GM19025 (cell line): ENCODE measurements at regions not wholly inside any gene's neighbourhood (a gene's known extent, or its start where the extent isn't known, plus 50 kb on each side); places are given as distances from the start of the nearest gene placed in this dataset.

ENCODE experiments used
- ATAC-seq: cut with Tn5 transposase; IDR thresholded peaks from one replicate; pipeline ENCODE4 v1.9.1; 2021; ENCODE audit warnings: mild to moderate bottlenecking, low read depth, moderate library complexity; ENCODE audit not compliant: unreplicated experiment

DNA sequence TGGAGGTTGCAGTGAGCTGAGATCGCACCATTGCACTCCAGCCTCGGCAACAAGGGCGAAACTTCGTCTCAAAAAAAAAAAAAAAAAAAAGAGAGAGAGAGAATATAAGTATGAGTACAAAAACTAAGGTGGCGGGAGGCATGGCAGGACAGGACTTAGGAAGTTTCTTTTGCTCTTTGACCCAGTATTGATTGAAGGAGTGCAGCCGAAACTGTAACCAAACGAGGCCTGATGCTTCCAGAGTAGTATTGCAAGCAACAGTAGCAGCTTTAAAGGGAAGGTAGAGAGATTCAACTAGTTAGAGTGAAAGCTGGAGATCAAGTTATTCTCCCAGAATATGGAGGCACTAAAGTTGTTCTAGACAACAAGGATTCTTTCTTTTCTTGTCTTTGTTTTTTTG is 99.2 kb upstream of the CASZ1 start:
- ATAC-seq: no peak

DNA sequence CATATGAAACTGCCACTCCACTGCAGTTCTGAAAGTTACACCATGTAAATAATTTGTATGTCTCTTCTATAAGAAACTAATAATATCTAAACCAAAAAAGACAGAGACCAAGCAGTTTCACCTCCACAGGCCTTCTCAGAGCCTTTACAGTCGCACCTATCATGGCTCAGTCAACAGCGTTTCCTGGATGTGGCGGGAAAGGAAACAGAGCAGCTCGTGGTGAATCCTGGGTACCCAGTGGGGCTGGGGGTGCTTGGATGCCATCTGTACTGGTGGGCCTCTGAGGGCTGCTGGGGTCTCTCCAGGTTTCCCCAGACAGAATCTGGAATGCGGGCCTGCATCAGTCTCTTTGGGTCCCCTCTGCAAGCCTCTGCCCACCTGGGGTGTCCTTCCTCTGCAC is 100.2 kb upstream of the CASZ1 start:
- no peak for ATAC-seq

DNA sequence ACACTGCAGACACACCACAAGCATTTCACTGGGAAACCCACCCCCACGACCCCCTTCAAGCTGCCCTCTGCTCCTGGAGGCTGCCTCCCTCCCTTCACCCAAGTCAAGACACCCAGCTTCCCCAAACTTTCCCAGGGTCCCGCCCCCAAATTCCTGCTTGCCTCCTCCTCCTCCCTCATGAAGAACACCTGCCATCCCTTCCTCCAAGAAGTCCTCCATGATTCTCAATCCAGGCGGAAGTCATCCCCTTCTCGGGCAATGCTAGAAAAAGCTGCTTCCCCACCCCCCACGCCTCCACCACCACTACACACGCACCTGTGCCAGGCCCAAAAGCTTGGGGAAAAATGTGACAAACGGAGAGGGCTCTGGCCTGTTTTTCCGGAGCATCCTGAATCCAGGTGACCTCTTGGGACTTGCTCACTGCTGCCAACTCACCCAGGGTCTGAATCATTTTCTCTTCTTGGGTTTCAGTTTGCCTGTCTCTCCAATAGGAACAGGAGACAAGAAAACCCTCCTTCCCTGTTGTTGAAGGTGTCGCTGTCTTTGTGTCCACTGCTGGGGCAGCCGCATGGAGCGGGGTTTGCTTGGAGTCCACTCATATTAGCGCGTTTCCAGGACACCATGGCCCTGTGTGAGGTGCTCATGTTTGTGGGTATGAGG is 101.0 kb upstream of the CASZ1 start:
- ATAC-seq: no peak

DNA sequence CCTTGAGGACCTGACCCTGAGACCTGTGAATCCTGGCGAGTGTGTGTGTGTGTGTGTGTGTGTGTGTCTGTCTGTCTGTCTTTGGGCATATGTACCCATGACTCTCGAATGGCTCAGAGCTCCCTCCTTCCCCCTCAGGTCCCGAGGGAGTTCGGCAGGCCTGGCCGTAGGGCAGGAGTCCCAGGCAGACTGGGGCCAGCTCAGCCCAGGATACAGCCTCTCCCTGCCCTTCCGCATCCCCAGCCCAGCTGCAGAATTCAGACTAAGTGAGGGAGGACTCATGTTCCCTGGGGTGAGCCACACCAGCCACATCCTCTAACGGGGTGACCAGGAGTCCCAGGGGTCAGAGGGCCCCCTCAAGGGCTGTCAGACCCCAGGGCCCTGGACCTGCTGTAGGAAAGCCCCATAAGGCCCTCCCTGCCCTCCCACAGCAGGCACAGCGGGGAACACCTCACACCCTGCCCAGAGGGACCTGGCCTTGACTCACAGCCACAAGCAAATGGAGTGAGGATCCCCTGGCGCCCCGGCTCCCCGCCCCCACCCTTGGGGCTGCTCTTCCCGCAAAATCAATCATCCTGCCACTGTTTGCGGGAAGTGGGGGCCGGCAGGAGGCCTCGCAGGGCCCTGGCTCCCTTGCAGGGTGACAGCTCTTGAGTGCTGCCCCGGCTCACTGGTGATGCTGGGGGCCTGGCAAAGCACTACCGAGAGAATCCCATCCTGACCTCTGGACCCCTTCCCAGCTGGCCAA is 101.7 kb upstream of the CASZ1 start:
- ATAC-seq: no peak

DNA sequence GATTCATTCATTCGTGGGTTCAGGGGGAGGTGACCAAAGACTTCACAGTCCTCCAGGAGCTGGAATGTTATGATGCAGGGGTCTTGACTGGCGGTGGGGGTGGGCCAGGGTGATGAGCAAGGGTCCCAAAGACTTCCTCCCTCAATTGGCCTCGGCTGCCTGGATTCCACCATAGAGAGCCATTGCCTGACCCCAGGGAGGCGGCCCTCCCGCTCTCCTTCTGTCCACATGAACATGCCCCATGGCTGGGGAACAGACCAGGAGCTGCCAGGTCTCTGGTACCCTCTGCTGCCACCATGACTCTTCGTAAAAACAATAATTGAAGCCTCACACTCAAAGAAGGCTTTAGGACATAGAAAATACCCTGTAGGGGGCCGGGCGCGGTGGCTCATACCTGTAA is 102.5 kb upstream of the CASZ1 start:
- no peak for ATAC-seq

GRCh38 chr1:10899490-10900250 is 103.2 kb upstream of the CASZ1 start:
- no peak for ATAC-seq

- no peak for ATAC-seq
These were observed 103.8 kb upstream of the CASZ1 start for GRCh38 chr1:10900251-10900651.

- ATAC-seq: no peak
These were observed 104.2 kb upstream of the CASZ1 start for GRCh38 chr1:10900691-10901090.

GRCh38 chr1:10901091-10901890 is 104.8 kb upstream of the CASZ1 start:
- no peak for ATAC-seq

GRCh38 chr1:10901891-10902805 is 105.7 kb upstream of the CASZ1 start:
- ATAC-seq: no peak

DNA sequence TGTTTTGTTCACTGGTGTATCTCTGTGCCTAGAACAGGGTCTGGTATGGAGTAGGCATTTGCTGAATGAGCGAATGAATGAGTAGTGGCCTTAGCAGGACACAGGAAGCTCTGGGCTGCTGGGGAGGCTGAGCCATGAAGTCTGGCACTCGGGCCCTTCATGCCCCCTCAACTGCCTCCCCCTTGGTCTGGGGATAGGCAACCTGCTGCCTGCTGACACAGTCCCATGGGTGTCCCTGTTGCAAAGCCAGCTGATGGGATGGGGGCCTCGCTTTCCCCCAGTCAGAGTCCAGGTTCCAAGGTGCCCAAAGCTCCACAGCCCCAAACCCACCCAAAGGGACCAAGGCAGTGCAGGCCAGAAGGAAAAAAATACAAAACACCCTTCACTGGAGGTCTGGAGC is 107.0 kb upstream of the CASZ1 start:
- ATAC-seq: no peak

GRCh38 chr1:10903821-10904220 is 107.4 kb upstream of the CASZ1 start:
- ATAC-seq: no peak

- no peak for ATAC-seq
These were observed 107.8 kb upstream of the TARDBP start for GRCh38 chr1:10904396-10905358.

DNA sequence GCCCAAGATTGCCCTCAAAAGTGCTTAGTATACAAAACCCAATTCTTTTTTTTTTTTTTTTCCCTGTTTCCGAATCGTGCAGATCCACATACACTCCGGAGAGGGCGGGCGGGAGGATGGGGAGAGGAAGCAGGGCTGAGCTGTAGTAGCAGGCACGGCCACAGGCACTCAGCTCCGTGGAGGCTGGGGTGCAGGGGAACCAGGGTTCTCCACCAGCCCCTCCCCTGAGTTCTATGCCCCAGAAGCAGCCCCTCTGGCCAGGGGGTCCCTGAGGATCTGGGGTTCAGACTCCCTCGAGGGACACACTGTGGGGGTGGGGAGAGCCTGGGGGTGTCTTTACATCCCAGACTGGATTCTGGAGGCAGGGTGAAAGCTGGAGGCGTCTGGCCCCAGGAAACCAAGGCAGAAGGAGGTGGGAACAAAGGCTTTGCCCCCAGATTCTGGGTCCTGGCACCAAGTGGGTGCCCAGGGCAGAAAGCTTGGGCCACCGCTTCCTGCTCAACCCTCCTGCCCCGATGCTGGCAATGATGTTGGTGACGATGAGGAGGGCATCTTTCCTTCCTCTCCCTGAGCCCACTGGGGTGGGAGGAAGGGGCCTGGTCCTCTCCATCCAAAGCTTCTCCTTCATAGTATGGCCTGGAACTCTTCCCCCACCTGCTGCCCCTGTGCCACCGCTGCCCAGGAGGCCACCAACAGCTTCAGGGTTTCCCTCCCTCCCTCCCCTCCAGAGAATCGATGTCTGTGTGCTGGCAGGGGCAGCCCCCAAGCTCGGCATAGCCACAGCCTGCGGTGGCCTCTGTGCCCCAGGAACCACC is 106.4 kb upstream of the TARDBP start:
- no peak for ATAC-seq

DNA sequence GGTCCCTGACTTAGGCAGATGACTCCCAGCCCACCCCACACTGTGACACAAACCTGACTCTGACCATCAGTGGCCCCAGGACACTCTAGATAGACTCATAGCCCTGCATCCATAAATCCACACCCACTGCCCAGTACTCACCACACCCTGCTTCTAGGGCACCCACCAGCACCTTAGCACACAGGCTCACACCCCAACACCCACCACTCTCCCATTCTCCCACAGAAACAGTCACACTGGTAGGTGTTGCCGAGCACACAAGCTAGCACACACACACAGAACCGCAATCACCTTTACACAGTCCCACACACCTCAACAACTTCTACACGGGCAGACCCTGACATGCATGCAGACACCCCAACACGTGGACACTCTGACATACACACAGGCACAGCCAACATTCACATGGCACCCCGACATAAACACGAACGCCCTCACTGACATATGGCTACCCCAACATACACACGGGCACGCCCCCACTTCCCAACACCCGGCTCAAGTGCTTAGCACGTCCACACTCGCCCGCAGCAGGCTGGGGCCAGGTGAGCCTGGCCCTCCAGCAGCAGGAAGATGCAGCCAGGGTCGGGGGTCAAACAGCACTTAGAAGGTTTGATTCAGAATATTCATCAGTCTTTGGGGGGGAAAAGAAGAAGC is 105.5 kb upstream of the TARDBP start:
- no peak for ATAC-seq

DNA sequence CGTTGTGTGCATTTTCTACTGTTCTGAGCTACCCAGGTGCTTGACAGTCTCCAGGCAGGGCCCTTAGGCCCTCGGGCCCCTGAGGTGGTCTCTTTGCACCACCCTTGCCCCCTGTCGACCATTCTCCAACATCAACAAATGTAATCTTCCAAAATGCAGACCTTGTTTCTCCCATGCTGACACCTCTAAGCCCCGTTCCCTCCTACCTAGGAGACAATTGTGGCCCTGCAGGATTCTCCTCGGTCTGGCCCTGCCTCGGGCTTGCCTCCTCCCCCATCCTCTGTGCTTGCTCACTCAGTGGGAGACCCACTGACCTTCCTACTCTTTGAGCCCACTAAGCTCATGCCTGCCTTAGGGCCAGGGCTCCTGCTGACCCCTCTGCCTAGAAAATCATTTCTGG is 104.2 kb upstream of the TARDBP start:
- ATAC-seq: no peak
